H1 (cell line): ENCODE measurements at regions not wholly inside any gene's neighbourhood (a gene's known extent, or its start where the extent isn't known, plus 50 kb on each side); places are given as distances from the start of the nearest gene placed in this dataset.

Source experiments
- CTCF ChIA-PET: fragments of 300-600 bp; sonication (Branson Sonifier 250); formaldehyde crosslinking; loops from one replicate; lab custom pipeline; 2021; ENCODE audit not compliant: partially characterized antibody; lab: Charles Lee
- POLR2A ChIA-PET: fragments of 300-600 bp; sonication (Branson Sonifier 250); formaldehyde crosslinking; loops from one replicate; lab custom pipeline; 2021; ENCODE audit warnings: inconsistent platforms; ENCODE audit not compliant: partially characterized antibody; lab: Charles Lee
- DNase-seq, 2 experiments: peaks; one replicate each; pipeline versions ENCODE4 v3.0.0 to v3.0.0-alpha.2; 2010 to 2022; ENCODE audit warnings: low spot score in 2 of 2, low read depth in 1 of 2, mixed read lengths in 1 of 2
- FAIRE-seq: peaks from 2 replicates; lab custom pipeline; 2011; peaks lifted over from hg19 to GRCh38; lab: Jason Lieb, UNC
- H2AFZ ChIP-seq: 2 replicates; pipeline ENCODE4 v1.8.1; 2012; ENCODE audit warnings: low read length, inconsistent platforms
- H2AK5ac ChIP-seq: 2 replicates; pipeline ENCODE4 v1.6.1; 2013; ENCODE audit warnings: low read depth, low read length
- H2BK120ac ChIP-seq: replicated peaks from 2 replicates; pipeline ENCODE3; 2013; ENCODE audit warnings: low read depth, low read length, inconsistent platforms
- H2BK12ac ChIP-seq: 2 replicates; pipeline ENCODE4 v1.6.1; 2013; ENCODE audit warnings: low read depth, low read length
- H2BK15ac ChIP-seq: 2 replicates; pipeline ENCODE4 v1.6.1; 2013; ENCODE audit warnings: low read length
- H2BK20ac ChIP-seq: 2 replicates; pipeline ENCODE4 v1.6.1; 2013; ENCODE audit warnings: low read length
- H2BK5ac ChIP-seq: 2 replicates; pipeline ENCODE4 v1.6.1; 2013; ENCODE audit warnings: low read depth, low read length
- H3K14ac ChIP-seq: 2 replicates; pipeline ENCODE4 v1.6.1; 2013; ENCODE audit warnings: inconsistent platforms; ENCODE audit not compliant: insufficient read length
- H3K18ac ChIP-seq: 2 replicates; pipeline ENCODE4 v1.6.1; 2013; ENCODE audit warnings: low read length; ENCODE audit errors: extremely low read depth
- H3K23ac ChIP-seq: 2 replicates; pipeline ENCODE4 v1.6.1; 2013; ENCODE audit warnings: inconsistent platforms; ENCODE audit not compliant: insufficient read length
- H3K23me2 ChIP-seq: 2 replicates; pipeline ENCODE4 v1.6.1; 2013; ENCODE audit warnings: low read depth, low read length
- H3K27ac ChIP-seq: 2 replicates; pipeline ENCODE4 v1.6.1; 2011; ENCODE audit warnings: low read depth, low read length, inconsistent platforms
- H3K27me3 ChIP-seq, 4 experiments: replicated peaks in 1 of 4; 1 replicate in 1 of 4; 2 replicates in 3 of 4; pipeline versions ENCODE4 v1.6.1 to v1.8.1; 2011 to 2013; ENCODE audit warnings: low read length in 3 of 4, mild to moderate bottlenecking in 3 of 4, inconsistent platforms in 2 of 4, mixed read lengths in 2 of 4, moderate library complexity in 1 of 4; ENCODE audit not compliant: control insufficient read depth in 3 of 4, insufficient read depth in 3 of 4; ENCODE audit errors: extremely low read depth in 1 of 4
- H3K36me3 ChIP-seq, 4 experiments: 2 replicates each; pipeline versions ENCODE4 v1.6.1 to v1.8.1; 2011 to 2013; ENCODE audit warnings: mild to moderate bottlenecking in 4 of 4, low read length in 3 of 4, moderate library complexity in 2 of 4, control low read depth in 1 of 4, inconsistent platforms in 1 of 4; ENCODE audit not compliant: insufficient read depth in 4 of 4, control insufficient read depth in 2 of 4
- H3K4ac ChIP-seq: replicated peaks from 2 replicates; pipeline ENCODE3; 2013; ENCODE audit warnings: low read length, low read depth, mixed read lengths, inconsistent platforms; ENCODE audit not compliant: insufficient read length
- H3K4me1 ChIP-seq, 4 experiments: replicated peaks in 1 of 4; 1 replicate in 1 of 4; 2 replicates in 3 of 4; pipeline versions ENCODE4 v1.6.1 to v1.8.1; 2011 to 2013; ENCODE audit warnings: low read length in 3 of 4, inconsistent platforms in 2 of 4, mixed read lengths in 1 of 4; ENCODE audit not compliant: insufficient read depth in 4 of 4, control insufficient read depth in 3 of 4
- H3K4me2 ChIP-seq, 2 experiments: 2 replicates each; pipeline versions ENCODE4 v1.6.1 to v1.8.1; 2011 to 2013; ENCODE audit warnings: low read depth in 2 of 2, low read length in 2 of 2, control low read depth in 1 of 2, inconsistent platforms in 1 of 2, mild to moderate bottlenecking in 1 of 2; ENCODE audit not compliant: insufficient read depth in 1 of 2
- H3K4me3 ChIP-seq, 4 experiments: fragments of 200-600, 300-600 bp in 1 of 4; sonication (generic), shearing (Covaris generic), sonication (Bioruptor Twin) in 1 of 4; 2 replicates each; pipeline versions ENCODE4 v1.5.1 to v1.8.1; 2011 to 2016; ENCODE audit warnings: low read length in 4 of 4, low read depth in 3 of 4, control low read depth in 2 of 4, inconsistent platforms in 2 of 4, mild to moderate bottlenecking in 2 of 4, mixed read lengths in 1 of 4, moderate library complexity in 1 of 4; ENCODE audit not compliant: insufficient read depth in 2 of 4; ENCODE audit errors: extremely low read depth in 1 of 4
- H3K56ac ChIP-seq: replicated peaks from 2 replicates; pipeline ENCODE3; 2013; ENCODE audit warnings: low read depth, mild to moderate bottlenecking, mixed read lengths, low read length, inconsistent platforms; ENCODE audit not compliant: insufficient read length
- H3K79me1 ChIP-seq: 2 replicates; pipeline ENCODE4 v1.6.1; 2013; ENCODE audit warnings: low read depth, low read length, control low read depth
- H3K79me2 ChIP-seq, 2 experiments: 2 replicates each; pipeline versions ENCODE4 v1.6.1 to v1.8.1; 2012 to 2013; ENCODE audit warnings: low read length in 2 of 2, mild to moderate bottlenecking in 2 of 2, inconsistent platforms in 1 of 2; ENCODE audit not compliant: insufficient read depth in 2 of 2, control insufficient read depth in 1 of 2
- H3K9ac ChIP-seq, 4 experiments: replicated peaks in 1 of 4; 1 replicate in 1 of 4; 2 replicates in 3 of 4; pipeline versions ENCODE4 v1.6.1 to v1.8.1; 2011 to 2013; ENCODE audit warnings: low read depth in 3 of 4, low read length in 3 of 4, control low read depth in 2 of 4, mild to moderate bottlenecking in 2 of 4, moderate library complexity in 2 of 4, inconsistent platforms in 1 of 4; ENCODE audit errors: extremely low read depth in 1 of 4
- H3K9me3 ChIP-seq, 2 experiments: 2 replicates each; pipeline versions ENCODE4 v1.6.1 to v1.8.1; 2012 to 2013; ENCODE audit warnings: mild to moderate bottlenecking in 2 of 2, moderate library complexity in 2 of 2, control low read depth in 1 of 2, inconsistent platforms in 1 of 2, low read depth in 1 of 2, low read length in 1 of 2, mixed read lengths in 1 of 2; ENCODE audit not compliant: insufficient read depth in 2 of 2
- H4K20me1 ChIP-seq, 2 experiments: replicated peaks in 1 of 2; 2 replicates each; pipeline versions ENCODE3 to v1.8.1; 2011 to 2013; ENCODE audit warnings: inconsistent platforms in 2 of 2, low read length in 2 of 2, mild to moderate bottlenecking in 1 of 2; ENCODE audit not compliant: insufficient read depth in 2 of 2, control insufficient read depth in 1 of 2
- H4K5ac ChIP-seq: 2 replicates; pipeline ENCODE4 v1.6.1; 2013; ENCODE audit warnings: low read length, low read depth, mixed read lengths, inconsistent platforms; ENCODE audit not compliant: insufficient read length
- H4K8ac ChIP-seq: 2 replicates; pipeline ENCODE4 v1.8.0; 2013; ENCODE audit warnings: mild to moderate bottlenecking, moderate library complexity, low read length, inconsistent platforms; ENCODE audit not compliant: insufficient read depth; ENCODE audit errors: extremely low read depth
- H4K91ac ChIP-seq: replicated peaks from 2 replicates; pipeline ENCODE3; 2013; ENCODE audit warnings: low read length, mixed read lengths, inconsistent platforms; ENCODE audit not compliant: insufficient read length
- GTF2F1 ChIP-seq: IDR thresholded peaks from 2 replicates; pipeline ENCODE4 v1.6.1; 2012; ENCODE audit warnings: low read depth, low read length, improper control_type of control experiment, borderline replicate concordance
- JUND ChIP-seq: IDR thresholded peaks from 2 replicates; pipeline ENCODE4 v1.6.1; 2011; ENCODE audit warnings: mild to moderate bottlenecking, improper control_type of control experiment, low read length
- NRF1 ChIP-seq: IDR thresholded peaks from 2 replicates; pipeline ENCODE4 v1.6.1; 2011; ENCODE audit warnings: mild to moderate bottlenecking, low read depth, low read length, improper control_type of control experiment
- TAF7 ChIP-seq: optimal IDR thresholded peaks from 2 replicates; pipeline ENCODE3; 2011; ENCODE audit warnings: low read depth, mild to moderate bottlenecking, inconsistent platforms, low read length, moderate library complexity, borderline replicate concordance
- WGBS, 2 experiments: shearing (Covaris generic) in 1 of 2; methylation state at CpG; one replicate each; pipeline versions ENCODE4 v1.1.6 to v1.1.7; 2013 to 2015; ENCODE audit warnings: low lambda C conversion rate in 2 of 2, mixed read lengths in 2 of 2, inconsistent platforms in 1 of 2, low coverage in 1 of 2, missing lambda C conversion rate in 1 of 2; ENCODE audit not compliant: insufficient replicate concordance in 2 of 2, insufficient coverage in 1 of 2, insufficient read length in 1 of 2; ENCODE audit errors: extremely low coverage in 1 of 2, missing lambda C conversion rate in 1 of 2; 5-methylcytosine and 5-hydroxymethylcytosine counted together

DNA sequence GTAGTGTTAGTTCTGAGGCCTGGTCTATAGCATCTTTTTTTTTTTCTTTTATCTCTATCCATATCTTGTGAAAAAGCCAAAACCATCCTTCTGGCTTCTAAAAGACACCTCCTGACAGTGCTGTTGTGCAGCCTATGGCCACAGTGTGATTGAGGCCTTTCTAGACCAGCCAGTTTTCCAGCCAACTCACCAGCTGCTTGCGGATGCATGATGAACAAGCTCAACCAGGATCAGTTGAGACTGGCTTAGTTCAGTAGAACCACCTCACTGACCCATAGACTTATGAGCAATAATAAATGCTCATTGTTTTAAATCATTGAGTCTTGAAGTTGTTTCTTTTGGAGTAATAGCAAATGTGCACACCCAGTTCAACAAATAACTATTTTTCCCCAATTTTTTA, 296.9 kb downstream of the FAM170A start:
- ChIA-PET CTCF (no interaction called here), POLR2A (no interaction called here)
- Histone ChIP-seq H3K4me3 (no peak overlapping the region), H2AFZ (no peak overlapping the region), H4K8ac (no peak overlapping the region), H3K14ac (no peak overlapping the region), H2BK12ac (no peak overlapping the region), H3K4ac (no peak overlapping the region), H2BK5ac (no peak overlapping the region), H3K56ac (no peak overlapping the region), H3K4me1 (no peaks in the 10 kb centered on the region), H3K79me2 (no peaks in the 10 kb centered on the region), H2BK20ac (no peak overlapping the region), H3K9ac (no peak overlapping the region), H2AK5ac (no peak overlapping the region), H2BK15ac (no peak overlapping the region), H3K27me3 (no peaks in the 10 kb centered on the region), H3K23me2 (no peaks in the 10 kb centered on the region), H3K9me3 (no peaks in the 10 kb centered on the region), H3K23ac (no peak overlapping the region), H4K20me1 (no peaks in the 10 kb centered on the region), H3K36me3 (no peaks in the 10 kb centered on the region), H3K18ac (no peak overlapping the region), H2BK120ac (no peak overlapping the region), H4K91ac (no peak overlapping the region), H3K79me1 (no peaks in the 10 kb centered on the region), H4K5ac (no peak overlapping the region), H3K4me2 (no peak overlapping the region), H3K27ac (no peak overlapping the region)
- DNase-seq (no peak), FAIRE-seq (no peak)
- no peak for TF ChIP-seq TAF7
- no peak for TF ChIP-seq NRF1
- no peak for TF ChIP-seq JUND
- TF ChIP-seq GTF2F1 = no peak
- 100% methylated on average over 1 of the region's 1 CpG; no CpG with 5 or more reads in 1 of the 2 experiments for WGBS, 2 experiments
